NCI-H2081 (cell line): ENCODE measurements at regions not wholly inside any gene's neighbourhood (a gene's known extent, or its start where the extent isn't known, plus 50 kb on each side); places are given as distances from the start of the nearest gene placed in this dataset.
"Not testable (repeated sequence)": the region's sequence is repeated elsewhere in the genome, so short reads cannot be mapped to it uniquely, and the experiment has no call there.

Experiments used
- DNase-seq, 2 experiments: peaks; one replicate each; lab custom pipeline; 2025; lab: John Stamatoyannopoulos, UW

DNA sequence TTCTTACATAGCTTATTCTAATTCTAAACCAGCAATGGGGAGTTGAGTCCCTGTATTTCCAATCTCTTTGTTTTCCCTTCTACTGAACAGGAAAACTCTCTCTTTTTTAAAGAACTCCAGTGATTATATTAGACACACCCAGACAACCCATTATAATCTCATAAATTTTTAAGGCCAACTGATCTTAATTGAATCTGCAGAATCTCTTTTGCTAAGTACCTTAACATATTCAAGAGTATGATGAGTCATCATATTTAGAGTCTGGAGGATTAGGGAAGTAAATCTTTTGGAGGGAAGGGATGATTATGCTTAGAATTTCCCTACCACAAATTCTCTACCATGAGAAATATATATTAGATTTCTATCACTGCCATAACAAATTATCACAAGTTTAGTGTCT lies 705.1 kb downstream of the CENPC start:
- DNase-seq = no peak

DNA sequence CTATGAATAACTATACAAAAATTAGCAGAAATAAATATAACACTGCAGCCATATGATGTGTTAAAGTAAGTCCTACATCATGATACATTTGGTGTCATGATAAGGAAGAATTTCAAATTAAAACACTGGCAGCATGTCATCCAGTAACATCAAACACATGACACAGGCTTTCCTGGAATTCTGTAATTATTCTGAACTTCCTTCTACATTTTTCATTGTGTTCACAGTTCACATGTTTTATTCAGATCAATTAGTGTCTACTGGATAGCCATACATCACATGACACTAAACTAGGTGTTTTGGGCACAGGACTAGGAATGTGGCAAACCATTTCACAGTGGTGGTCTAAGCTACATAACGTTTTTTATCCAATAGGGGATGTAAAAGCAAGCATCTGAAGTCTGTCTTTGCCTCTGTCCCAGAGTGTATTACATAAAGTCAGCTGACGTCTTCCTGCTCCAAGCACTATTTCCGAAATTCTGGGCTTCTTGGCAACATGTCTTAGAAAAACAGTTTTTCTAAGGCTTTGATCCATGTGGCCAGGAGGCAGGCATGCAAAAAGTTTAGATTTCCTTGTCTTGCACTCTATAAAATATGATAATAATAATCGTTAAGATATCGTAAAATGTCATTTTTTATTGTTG lies 707.9 kb downstream of the CENPC start:
- DNase-seq = no peak

DNA sequence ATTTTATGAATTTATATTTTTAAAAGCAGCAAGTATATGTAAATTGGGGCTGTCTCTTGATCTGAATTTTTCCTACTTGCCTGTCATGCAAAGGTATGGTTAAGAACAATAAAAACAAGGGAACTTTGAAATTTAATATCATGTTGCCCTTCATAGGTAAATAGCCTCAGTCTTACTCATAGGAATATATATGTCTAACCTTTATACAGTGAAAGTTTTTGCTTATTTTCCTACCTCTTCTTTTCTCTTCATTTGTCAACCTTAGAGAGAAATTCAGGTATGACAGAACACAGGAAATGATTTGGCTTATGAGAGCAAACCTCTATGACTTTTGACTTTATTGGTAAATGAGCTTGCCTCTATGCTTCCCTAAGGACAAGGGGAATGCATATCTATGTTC lies 716.0 kb downstream of the CENPC start:
- DNase-seq = no peak

DNA sequence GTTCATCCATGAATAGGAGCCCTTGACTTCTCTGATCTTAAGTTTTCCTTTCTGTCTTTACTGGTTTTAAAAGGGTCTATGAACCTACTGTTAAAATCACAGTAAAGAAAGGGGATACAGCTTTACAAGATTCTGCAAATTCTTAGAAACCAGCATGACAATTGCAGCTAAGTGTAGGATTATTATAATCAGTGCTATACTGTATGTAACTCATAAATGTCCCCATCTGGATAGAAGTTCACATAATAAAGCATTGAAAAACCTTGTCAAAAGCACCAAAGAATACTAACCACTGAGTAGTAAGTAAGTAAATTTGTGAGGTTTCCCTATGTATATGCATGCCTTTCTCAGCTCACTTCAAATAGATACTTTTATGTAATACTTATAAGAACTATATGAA lies 724.6 kb downstream of the CENPC start:
- DNase-seq = no peak

DNA sequence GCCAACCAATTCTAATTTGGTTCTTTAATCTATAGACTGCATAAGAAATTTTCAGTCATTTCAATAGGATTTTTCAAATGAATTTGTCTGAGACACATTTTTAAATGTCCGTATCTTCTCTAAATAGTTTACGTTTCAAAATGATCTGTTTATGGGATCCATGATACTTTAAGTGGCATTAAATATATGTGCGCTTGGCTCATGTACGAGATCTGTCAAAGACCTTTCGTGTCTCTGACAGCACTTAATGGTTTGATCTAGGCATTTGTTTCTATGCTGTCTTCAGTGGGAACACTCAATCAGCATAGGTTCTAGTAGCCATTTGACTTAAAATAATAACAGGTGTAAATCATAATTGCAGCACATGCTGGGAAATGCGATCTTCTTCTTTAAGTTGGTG lies 731.0 kb downstream of the CENPC start:
- DNase-seq = no peak

DNA sequence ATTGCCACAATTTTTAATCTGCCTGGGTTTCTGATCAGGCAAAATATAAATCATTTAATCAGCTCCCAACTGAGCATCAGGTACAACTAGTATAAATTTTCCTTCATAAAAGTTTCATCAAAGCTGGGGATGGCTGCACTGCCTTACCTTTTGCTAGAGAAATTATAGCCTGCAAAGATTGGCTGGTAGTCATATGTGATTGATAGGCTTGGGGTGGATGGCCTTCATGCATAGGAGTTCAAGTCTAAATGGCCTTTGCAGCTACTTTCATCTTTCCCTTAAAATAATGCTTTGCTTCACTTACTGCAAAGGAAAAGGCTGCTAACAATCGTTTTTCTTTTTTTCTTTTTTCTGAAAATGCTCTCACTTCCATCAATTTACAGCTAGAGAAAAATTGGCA lies 739.7 kb downstream of the CENPC start:
- DNase-seq = no peak

DNA sequence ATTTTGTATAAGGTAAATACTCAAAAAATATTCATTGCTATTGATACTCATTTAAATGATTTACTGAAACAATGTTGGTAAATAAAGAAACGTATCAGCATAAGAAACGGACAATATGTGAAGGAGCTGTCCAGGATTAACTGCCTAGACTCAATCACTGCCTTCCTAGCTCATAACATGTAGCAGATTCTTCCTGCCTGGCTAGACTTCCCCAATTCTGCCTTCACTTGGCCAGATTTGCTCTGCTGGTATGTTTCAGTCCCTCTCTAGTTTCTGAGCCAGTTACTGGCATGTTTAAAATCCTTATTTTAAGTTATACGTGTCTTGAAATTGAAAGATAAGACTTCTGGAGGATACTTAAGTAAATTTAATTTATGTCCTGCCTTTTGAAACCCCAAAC lies 740.3 kb downstream of the CENPC start:
- DNase-seq = no peak

DNA sequence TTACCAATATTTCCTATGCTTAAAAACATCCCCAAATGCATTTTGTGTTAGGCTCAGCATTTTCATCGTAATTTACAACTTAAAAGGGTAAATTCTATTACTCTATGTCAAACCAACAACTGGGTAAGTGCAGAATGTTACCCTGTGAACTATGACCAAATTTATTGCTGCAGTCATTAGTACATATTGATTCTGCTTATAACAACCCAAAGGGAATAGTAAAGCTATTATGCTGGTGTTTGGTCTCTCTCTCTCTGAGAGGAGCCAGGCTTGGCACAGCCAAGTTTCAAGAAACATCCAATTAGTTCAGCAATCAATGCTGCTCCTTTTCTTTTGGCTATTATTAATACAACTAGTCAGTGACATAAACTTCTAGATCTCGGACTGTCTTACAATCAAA lies 747.7 kb downstream of the CENPC start:
- DNase-seq = no peak

DNA sequence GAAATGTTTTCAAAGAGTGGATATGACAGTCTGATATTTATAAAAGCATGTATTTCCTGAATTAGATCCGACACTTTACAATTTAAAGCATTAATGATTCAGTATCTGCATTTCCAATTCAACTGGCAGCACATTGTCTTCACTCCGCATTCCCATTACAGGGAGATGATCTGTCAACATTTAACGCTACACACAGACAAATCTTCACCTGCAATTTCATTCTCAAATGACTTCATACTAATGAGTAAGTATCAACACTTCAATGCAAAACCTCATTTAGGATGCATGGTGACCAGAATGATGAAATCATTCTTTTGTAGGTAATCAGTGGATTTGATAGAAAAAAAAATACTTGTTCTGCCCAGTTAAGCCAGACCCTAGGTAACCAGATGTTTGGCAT lies 749.6 kb downstream of the CENPC start:
- no peak for DNase-seq

DNA sequence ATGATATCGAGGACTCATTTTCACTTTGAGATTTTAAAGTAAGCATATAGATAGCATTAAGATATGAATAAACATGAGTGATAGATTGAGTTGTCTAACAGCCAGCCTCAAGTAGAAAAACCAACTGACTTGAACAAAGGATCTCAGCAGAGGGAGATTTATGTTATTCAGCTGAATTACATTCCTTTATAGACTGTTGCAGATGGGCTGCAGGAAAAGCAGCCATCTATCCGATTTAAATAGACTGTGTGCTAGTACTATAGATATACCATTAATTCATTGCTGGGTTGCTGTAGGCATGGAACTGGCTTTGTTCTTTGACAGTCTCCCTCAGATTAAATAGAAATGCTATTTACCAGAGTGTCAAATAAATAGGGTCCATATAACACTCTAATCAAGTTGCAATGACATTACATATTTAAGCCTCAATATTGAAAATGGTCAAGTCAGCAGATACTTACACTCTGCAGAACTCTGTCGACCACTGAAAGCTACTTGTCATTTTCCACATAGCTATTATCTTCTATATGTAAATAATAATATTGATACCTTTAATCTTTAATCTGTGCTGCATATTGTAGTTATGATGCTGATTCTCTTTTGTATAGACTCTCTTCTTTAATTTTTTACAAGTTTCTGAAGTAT lies 750.8 kb downstream of the CENPC start:
- no peak for DNase-seq

DNA sequence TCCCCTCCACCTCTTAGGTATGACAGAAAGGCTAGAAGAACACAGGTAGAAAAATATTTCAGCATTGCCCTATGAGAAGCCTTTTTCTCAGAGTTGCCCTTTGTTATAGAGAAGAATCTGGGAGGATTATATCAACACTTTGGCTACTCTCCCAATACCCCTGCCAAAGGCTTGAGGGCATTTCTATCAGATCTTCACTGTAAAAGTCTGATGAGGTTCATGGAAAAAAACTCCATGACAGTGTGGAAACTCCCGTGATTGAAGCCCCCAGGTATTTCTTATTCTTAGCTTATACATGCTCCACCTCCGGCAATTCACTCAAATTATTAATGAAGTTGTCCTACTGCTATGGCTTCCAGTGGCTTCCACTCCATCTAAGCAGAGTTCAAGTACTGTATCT lies 753.6 kb downstream of the CENPC start:
- no peak for DNase-seq

DNA sequence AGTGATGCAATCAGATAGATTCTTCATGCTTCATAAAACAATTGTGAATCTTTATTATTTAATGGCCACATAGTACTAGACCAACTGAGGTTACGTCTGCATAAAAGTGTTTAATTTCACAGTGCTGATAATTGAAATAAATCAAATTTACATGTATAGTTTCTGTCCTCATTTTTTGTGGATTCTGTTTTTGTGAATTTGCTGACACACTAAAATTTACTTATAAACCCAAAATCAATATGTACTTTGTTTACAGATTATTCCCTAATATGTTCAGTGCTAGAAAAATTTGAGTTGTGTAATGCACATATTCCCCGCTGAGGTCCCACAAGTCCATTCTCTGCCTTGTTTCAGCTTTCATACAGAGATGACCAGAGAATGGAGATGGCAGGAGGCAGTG lies 759.8 kb downstream of the CENPC start:
- DNase-seq = no peak

DNA sequence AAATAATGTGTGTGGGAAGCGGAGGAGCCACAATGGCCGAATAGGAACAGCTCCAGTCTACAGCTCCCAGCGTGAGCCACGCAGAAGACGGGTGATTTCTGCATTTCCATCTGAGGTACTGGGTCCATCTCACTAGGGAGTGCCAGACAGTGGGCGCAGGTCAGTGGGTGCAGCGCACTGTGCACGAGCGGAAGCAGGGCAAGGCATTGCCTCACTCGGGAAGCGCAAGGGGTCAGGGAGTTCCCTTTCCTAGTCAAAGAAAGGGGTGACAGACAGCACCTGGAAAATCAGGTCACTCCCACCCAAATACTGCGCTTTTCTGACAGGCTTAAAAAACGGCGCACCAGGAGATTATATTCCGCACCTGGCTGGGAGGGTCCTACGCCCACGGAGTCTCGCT lies 762.6 kb downstream of the CENPC start:
- not testable (repeated sequence) for DNase-seq

DNA sequence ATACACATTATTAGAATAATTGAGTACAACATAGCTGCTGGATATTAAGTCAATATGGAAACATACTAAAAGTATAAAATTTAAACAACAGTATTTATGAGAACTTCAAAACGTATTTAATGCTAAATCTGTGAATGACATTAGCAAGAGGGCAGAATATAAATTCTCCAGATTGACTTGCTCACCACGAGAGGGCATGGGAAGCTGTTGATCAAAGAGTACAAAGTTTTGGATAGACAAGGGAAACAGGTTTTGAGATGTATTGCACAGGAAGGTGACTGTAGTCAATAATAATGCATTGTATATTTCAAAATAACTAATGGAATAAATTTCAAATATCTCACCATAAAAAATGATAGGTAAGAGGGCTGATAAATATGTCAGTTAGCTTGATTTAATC lies 768.2 kb downstream of the CENPC start:
- DNase-seq = no peak

DNA sequence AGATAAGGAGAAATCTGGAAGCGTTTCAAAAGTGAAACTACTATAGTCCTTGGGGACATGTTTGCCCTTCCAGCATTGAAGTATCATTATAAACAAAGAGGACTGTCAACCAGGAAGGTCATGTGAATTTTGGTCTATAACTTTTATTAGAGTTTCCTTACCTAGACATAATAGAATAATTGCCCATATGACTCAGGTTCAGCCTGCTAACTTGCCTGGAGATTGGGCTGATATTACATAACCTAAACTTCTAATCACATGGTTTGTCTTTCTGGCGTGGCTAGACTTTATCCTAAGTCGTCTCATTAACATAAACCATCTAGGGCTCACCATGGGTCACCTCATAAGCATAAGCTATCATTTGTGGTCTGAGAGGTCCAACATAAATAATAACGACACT lies 775.9 kb downstream of the CENPC start:
- no peak for DNase-seq

DNA sequence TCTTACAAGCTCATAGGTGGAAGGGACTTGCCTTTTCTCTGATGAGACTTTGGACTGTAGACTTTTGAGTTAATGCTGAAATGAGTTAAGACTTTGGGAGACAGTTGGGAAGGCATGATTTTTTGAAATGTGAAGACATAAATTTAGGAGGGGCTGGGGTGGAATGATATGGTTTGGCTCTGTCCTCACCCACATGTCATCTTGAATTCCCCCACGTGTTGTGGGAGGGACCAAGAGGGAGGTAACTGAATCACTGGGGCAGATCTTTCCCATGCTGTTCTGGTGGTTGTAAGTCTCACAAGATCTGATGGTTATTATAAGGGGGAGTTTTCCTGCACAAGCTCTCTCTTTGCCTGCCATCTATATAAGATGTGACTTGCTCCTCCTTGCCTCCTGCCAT lies 777.9 kb downstream of the CENPC start:
- no peak for DNase-seq

DNA sequence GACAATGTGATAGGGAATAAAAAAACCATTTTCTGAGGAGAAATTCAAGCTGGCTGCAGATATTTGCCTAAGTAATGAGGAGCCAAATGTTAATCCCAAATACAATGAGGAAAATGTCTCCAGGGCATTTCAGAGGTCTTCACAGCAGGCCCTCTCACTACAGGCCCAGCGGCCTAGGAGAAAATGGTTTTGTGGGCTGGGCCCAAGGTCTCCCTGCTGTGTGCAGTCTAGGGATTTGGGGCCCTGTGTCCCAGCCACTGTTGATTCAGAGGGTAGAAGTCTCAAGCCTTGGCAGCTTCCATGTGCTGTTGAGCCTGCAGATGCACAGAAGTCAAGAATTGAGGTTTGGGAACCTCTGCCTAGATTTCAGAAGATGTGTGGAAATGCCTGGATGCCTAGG lies 778.7 kb downstream of the CENPC start:
- peak in 1 of 2 experiments; percentile 19 for DNase-seq

DNA sequence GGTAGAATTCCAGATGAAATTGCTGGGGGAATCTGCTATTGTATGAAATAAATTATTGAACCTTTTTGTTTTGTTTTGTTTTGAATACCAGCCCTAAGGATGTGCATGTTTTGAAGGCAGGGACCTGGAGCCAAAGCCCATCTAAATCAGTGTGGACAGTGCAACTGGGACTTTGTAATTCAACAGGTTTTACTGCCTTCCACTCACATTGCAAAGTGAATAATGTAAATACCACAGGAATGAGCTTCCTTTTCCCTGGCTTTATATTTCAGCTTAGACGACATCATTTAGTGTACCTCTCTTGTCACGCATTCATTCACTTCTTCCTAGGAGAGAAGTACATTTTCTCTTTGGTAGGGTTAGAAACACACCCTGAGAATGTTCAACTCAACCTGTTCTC lies 795.0 kb downstream of the CENPC start:
- DNase-seq = no peak

DNA sequence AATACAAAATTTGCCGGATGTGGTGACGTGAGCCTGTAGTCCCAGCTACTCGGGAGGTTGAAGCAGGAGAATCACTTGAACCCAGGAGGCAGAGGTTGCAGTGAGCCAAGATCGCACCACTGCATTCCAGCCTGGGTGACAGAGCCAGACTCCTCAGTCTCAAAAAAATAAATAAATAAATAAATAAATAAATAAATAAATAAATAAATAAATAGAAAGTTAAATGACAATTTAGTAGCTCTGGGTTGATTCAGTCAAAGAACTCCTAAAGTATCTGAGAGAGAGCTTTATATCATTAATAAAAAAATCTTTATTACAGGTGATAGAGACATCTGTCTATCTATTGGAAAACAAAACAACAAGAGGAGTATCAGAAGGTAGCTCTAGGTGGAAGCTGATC lies 798.4 kb downstream of the CENPC start:
- DNase-seq = not testable (repeated sequence)

DNA sequence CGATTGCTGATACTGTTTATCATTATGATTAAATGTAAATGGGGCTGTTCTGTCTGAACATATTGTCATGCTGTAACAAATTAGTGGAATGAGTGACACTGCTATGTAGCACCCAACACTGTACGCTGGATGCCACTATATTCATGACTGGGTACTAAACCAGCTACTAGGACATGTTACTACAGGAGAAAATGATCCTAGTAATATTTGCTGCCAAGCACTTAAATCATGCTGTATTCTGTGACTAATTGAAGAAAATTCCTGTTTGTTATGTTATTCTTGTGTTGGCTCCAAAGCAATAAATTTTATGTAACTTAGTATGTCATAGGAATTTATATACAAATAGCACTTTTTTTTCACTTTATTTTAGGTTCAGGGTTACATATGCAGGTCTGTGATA lies 804.2 kb downstream of the CENPC start:
- DNase-seq = no peak

DNA sequence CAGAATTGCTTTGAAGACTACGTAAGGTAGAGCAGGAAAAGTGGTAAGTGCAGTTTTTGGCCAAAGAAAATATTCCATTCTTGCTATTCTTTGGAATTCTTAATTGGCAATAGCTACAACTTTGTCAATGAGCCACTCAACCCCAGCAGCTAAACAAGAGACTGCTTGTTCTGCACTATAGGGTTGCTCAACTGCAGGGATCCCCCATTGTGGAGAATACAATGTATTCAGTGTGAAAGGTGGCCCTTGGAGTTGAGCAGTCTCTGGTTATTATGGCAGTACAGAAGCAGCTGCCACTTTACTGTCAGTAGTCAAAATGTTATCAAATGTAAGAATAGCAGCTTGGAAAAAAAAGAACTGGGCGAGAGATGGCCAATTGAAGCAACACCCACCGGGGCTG lies 808.7 kb downstream of the CENPC start:
- peak; percentile 14 to 79 for DNase-seq

DNA sequence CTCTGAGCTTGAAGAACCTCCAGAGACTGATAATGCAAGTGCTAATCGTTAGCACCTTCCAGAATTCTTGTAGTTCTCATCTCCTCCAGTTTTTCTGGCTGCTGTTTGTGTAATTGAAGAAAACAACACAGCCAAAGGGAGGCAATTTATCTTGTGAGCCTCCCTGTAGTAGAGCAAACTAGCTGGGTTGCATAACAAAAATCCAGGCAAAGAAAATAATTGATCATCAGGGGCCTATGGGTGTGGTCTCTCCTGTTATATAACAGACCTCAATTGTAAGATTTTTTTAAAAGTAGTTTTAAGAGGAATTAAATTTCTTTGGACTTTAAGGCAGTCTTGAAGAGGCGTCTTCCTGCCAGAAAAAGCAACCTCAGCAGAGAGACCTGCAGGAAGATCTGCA lies 817.0 kb downstream of the CENPC start:
- no peak for DNase-seq

DNA sequence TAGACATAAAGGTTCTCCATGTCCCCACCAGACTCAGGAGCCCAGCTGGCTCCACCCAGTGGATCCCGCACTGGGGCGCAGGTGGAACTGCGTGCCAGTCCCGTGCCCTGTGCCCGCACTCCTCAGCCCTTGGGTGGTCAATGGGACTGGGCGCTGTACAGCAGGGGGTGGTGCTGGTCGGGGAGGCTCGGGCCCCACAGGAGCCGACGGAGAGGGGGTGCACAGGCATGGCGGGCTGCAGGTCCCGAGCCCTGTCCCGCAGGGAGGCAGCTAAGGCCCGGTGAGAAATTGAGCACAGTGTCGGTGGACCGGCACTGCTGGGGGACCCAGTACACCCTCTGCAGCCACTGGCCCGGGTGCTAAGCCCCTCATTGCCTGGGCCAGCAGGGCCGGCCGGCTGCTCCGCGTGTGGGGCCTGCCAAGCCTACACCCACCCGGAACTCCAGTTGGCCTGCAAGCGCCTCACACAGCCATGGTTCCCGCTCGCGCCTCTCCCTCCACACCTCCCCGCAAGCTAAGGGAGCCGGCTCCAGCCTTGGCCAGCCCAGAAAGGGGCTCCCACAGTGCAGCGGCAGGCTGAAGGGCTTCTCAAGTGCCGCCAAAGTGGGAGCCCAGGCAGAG lies 832.9 kb downstream of the CENPC start:
- DNase-seq = not testable (repeated sequence)

DNA sequence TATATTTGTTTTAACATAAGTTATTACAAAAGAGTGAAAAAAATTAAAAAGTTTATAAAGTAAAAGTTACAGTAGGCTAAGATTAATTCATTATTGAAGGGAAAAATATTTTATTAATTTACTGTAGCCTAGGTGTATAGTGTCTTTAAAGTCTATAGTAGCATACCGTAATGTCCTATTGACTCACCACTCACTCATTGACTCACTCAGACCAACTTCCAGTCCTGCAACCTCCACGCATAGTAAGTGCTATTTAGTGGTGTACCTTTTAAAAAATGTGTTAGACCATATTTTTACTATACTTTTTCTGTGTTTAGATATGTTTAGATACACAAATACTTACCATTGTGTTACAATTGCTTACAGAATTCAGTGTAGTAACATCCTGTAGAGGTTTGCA lies 841.1 kb downstream of the CENPC start:
- DNase-seq = no peak
